GM23338 (cell line): ENCODE measurements at regions not wholly inside any gene's neighbourhood (a gene's known extent, or its start where the extent isn't known, plus 50 kb on each side); places are given as distances from the start of the nearest gene placed in this dataset.

ENCODE experiments used
- CREB1 ChIP-seq: fragments of 250-450 bp; sonication (Bioruptor Pico); IDR thresholded peaks from 2 replicates; pipeline ENCODE4 v1.5.0; 2020; ENCODE audit warnings: low read depth, mild to moderate bottlenecking, moderate library complexity
- EZH2 ChIP-seq: fragments of 200-600 bp; sonication (generic); IDR thresholded peaks from one replicate; pipeline ENCODE4 v1.8.0; 2017; ENCODE audit warnings: antibody characterized with exemption, mild to moderate bottlenecking, low read depth; ENCODE audit not compliant: unreplicated experiment
- EZH2phosphoT487 ChIP-seq: fragments of 200-600 bp; sonication (generic); IDR thresholded peaks from one replicate; pipeline ENCODE4 v1.8.1; 2018; ENCODE audit warnings: antibody characterized with exemption; ENCODE audit not compliant: unreplicated experiment
- JUNB ChIP-seq: IDR thresholded peaks from one replicate; pipeline ENCODE4 v1.6.1; 2016; ENCODE audit warnings: antibody characterized with exemption; ENCODE audit not compliant: unreplicated experiment
- NANOG ChIP-seq: IDR thresholded peaks from 2 replicates; pipeline ENCODE4 v1.6.1; 2016; ENCODE audit warnings: antibody characterized with exemption, borderline replicate concordance
- POLR2AphosphoS5 ChIP-seq: IDR thresholded peaks from 2 replicates; pipeline ENCODE4 v1.6.1; 2016; ENCODE audit warnings: antibody characterized with exemption, low read depth
- ZNF114 ChIP-seq: fragments of 250-450 bp; sonication (Bioruptor Pico); IDR thresholded peaks from 2 replicates; pipeline ENCODE4 v1.5.0; 2020; ENCODE audit warnings: mild to moderate bottlenecking, moderate library complexity
- ZNF331 ChIP-seq: fragments of 250-450 bp; sonication (Bioruptor Pico); IDR thresholded peaks from 2 replicates; pipeline ENCODE4 v1.5.0; 2020; ENCODE audit warnings: low read depth, mild to moderate bottlenecking, moderate library complexity
- TF ChIP-seq, protein P1 (sequence below), 2 experiments: fragments of 200-600 bp in 1 of 2; sonication (generic) in 1 of 2; conservative IDR thresholded peaks; 2 replicates each; pipeline versions ENCODE4 v1.5.1 to v1.6.1; 2016 to 2017; ENCODE audit warnings: antibody characterized with exemption in 2 of 2, low read depth in 2 of 2, mild to moderate bottlenecking in 2 of 2, moderate library complexity in 1 of 2
- TF ChIP-seq, protein P2 (sequence below): IDR thresholded peaks from one replicate; pipeline ENCODE4 v1.6.1; 2018; ENCODE audit warnings: antibody characterized with exemption; ENCODE audit not compliant: unreplicated experiment

GRCh38 chr2:194486326-194486725, 1170.7 kb upstream of the SLC39A10 start:
- TF ChIP-seq POLR2AphosphoS5 (no peak), EZH2 (no peak), EZH2phosphoT487 (no peak), CREB1 (CRISPR knock-in tag) (no peak), ZNF331 (CRISPR knock-in tag) (no peak), JUNB (no peak), NANOG (no peak), ZNF114 (no peak)
- TF ChIP-seq, protein P1, sequence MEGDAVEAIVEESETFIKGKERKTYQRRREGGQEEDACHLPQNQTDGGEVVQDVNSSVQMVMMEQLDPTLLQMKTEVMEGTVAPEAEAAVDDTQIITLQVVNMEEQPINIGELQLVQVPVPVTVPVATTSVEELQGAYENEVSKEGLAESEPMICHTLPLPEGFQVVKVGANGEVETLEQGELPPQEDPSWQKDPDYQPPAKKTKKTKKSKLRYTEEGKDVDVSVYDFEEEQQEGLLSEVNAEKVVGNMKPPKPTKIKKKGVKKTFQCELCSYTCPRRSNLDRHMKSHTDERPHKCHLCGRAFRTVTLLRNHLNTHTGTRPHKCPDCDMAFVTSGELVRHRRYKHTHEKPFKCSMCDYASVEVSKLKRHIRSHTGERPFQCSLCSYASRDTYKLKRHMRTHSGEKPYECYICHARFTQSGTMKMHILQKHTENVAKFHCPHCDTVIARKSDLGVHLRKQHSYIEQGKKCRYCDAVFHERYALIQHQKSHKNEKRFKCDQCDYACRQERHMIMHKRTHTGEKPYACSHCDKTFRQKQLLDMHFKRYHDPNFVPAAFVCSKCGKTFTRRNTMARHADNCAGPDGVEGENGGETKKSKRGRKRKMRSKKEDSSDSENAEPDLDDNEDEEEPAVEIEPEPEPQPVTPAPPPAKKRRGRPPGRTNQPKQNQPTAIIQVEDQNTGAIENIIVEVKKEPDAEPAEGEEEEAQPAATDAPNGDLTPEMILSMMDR (conservative IDR thresholded peaks at IDR 0.05; ENCODE audit: low read depth in 2 of 2), result no peak
- TF ChIP-seq, protein P2, sequence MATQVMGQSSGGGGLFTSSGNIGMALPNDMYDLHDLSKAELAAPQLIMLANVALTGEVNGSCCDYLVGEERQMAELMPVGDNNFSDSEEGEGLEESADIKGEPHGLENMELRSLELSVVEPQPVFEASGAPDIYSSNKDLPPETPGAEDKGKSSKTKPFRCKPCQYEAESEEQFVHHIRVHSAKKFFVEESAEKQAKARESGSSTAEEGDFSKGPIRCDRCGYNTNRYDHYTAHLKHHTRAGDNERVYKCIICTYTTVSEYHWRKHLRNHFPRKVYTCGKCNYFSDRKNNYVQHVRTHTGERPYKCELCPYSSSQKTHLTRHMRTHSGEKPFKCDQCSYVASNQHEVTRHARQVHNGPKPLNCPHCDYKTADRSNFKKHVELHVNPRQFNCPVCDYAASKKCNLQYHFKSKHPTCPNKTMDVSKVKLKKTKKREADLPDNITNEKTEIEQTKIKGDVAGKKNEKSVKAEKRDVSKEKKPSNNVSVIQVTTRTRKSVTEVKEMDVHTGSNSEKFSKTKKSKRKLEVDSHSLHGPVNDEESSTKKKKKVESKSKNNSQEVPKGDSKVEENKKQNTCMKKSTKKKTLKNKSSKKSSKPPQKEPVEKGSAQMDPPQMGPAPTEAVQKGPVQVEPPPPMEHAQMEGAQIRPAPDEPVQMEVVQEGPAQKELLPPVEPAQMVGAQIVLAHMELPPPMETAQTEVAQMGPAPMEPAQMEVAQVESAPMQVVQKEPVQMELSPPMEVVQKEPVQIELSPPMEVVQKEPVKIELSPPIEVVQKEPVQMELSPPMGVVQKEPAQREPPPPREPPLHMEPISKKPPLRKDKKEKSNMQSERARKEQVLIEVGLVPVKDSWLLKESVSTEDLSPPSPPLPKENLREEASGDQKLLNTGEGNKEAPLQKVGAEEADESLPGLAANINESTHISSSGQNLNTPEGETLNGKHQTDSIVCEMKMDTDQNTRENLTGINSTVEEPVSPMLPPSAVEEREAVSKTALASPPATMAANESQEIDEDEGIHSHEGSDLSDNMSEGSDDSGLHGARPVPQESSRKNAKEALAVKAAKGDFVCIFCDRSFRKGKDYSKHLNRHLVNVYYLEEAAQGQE, result no peak
